HEK293 (cell line): ENCODE measurements at regions not wholly inside any gene's neighbourhood (a gene's known extent, or its start where the extent isn't known, plus 50 kb on each side); places are given as distances from the start of the nearest gene placed in this dataset.

ENCODE experiments used
- CTCF ChIA-PET: fragments of 350-600 bp; formaldehyde crosslinking; extraction: SDS; loops from one replicate; lab custom pipeline; 2021; ENCODE audit warnings: antibody characterized with exemption; lab: Yijun Ruan, JAX
- POLR2A ChIA-PET: fragments of 300-600 bp; formaldehyde crosslinking; extraction: SDS; loops from one replicate; lab custom pipeline; 2020; ENCODE audit warnings: antibody characterized with exemption, inconsistent platforms; lab: Yijun Ruan, JAX
- H3K27ac ChIP-seq: fragments of 200-500 bp; sonication (Bioruptor generic); 2 replicates; pipeline ENCODE4 v1.5.1; 2014; ENCODE audit warnings: low read depth, low read length, control low read depth, inconsistent platforms; ENCODE audit errors: extremely low read depth
- H3K36me3 ChIP-seq, 2 experiments: fragments of 200-500 bp in 1 of 2; sonication (Bioruptor generic) in 1 of 2; 1 replicate in 1 of 2; 2 replicates in 1 of 2; pipeline ENCODE4 v1.5.1; 2014 to 2017; ENCODE audit warnings: inconsistent platforms in 2 of 2, low read length in 2 of 2; ENCODE audit not compliant: control insufficient read depth in 2 of 2, insufficient read depth in 1 of 2
- H3K4me1 ChIP-seq: fragments of 200-500 bp; sonication (Bioruptor generic); 2 replicates; pipeline ENCODE4 v1.5.1; 2014; ENCODE audit warnings: mild to moderate bottlenecking, low read length, inconsistent platforms; ENCODE audit not compliant: control insufficient read depth, insufficient read depth
- H3K4me3 ChIP-seq: 2 replicates; pipeline ENCODE4 v1.5.1; 2011; ENCODE audit warnings: low read depth, mild to moderate bottlenecking, control low read depth, low read length, moderate library complexity
- H3K9me3 ChIP-seq: fragments of 200-500 bp; sonication (Bioruptor generic); 2 replicates; pipeline ENCODE4 v1.5.1; 2014; ENCODE audit warnings: low read depth, low read length, inconsistent platforms; ENCODE audit not compliant: control insufficient read depth, insufficient read depth
- BCL11B ChIP-seq: fragments of 450-650 bp; formaldehyde crosslinking; IDR thresholded peaks from 2 replicates; pipeline ENCODE4 v1.5.1; 2016; ENCODE audit warnings: low read depth, missing biosample characterization, missing genetic modification characterization
- HIC1 ChIP-seq: fragments of 450-650 bp; formaldehyde crosslinking; IDR thresholded peaks from 2 replicates; pipeline ENCODE4 v1.5.1; 2016; ENCODE audit warnings: missing biosample characterization, missing genetic modification characterization
- PATZ1 ChIP-seq: fragments of 450-650 bp; formaldehyde crosslinking; IDR thresholded peaks from 2 replicates; pipeline ENCODE4 v1.5.1; 2016; ENCODE audit warnings: missing biosample characterization, missing genetic modification characterization
- SCRT1 ChIP-seq: fragments of 450-650 bp; formaldehyde crosslinking; IDR thresholded peaks from 2 replicates; pipeline ENCODE4 v1.5.1; 2016; ENCODE audit warnings: missing biosample characterization, missing genetic modification characterization, borderline replicate concordance
- ZBTB21 ChIP-seq: fragments of 450-650 bp; formaldehyde crosslinking; IDR thresholded peaks from 2 replicates; pipeline ENCODE4 v1.5.1; 2017; ENCODE audit warnings: missing biosample characterization, missing genetic modification characterization
- ZBTB6 ChIP-seq: fragments of 450-650 bp; formaldehyde crosslinking; IDR thresholded peaks from 2 replicates; pipeline ENCODE4 v1.5.1; 2017; ENCODE audit warnings: missing biosample characterization, missing genetic modification characterization
- ZNF202 ChIP-seq: fragments of 450-650 bp; formaldehyde crosslinking; IDR thresholded peaks from 2 replicates; pipeline ENCODE4 v1.5.1; 2016; ENCODE audit warnings: missing biosample characterization, missing genetic modification characterization, borderline replicate concordance
- ZNF341 ChIP-seq: fragments of 450-650 bp; formaldehyde crosslinking; IDR thresholded peaks from 2 replicates; pipeline ENCODE4; 2016; ENCODE audit warnings: low read depth, missing biosample characterization, missing genetic modification characterization
- ZNF350 ChIP-seq: fragments of 450-650 bp; formaldehyde crosslinking; IDR thresholded peaks from 2 replicates; pipeline ENCODE4 v1.5.0; 2017; ENCODE audit warnings: missing biosample characterization, mild to moderate bottlenecking, missing genetic modification characterization
- ZNF621 ChIP-seq: fragments of 450-650 bp; formaldehyde crosslinking; IDR thresholded peaks from 2 replicates; pipeline ENCODE4 v1.5.1; 2017; ENCODE audit warnings: missing biosample characterization, missing genetic modification characterization
- ZNF629 ChIP-seq: fragments of 450-650 bp; formaldehyde crosslinking; IDR thresholded peaks from 2 replicates; pipeline ENCODE4 v1.5.1; 2017; ENCODE audit warnings: missing biosample characterization, missing genetic modification characterization
- ZNF658 ChIP-seq: fragments of 450-650 bp; formaldehyde crosslinking; IDR thresholded peaks from 2 replicates; pipeline ENCODE4; 2016; ENCODE audit warnings: missing biosample characterization, missing genetic modification characterization
- ZSCAN4 ChIP-seq: fragments of 450-650 bp; formaldehyde crosslinking; IDR thresholded peaks from 2 replicates; pipeline ENCODE4 v1.5.1; 2017; ENCODE audit warnings: missing biosample characterization, missing genetic modification characterization

- no peak for TF ChIP-seq PATZ1
- TF ChIP-seq, all 188 proteins: peak for 0
Measured at GRCh38 chr7:17632384-17632783, 307.9 kb downstream of the SNX13 start (continued).

- CTCF ChIA-PET = interaction anchor here (0.6 kb wide), 2 partner anchors 8 to 572 kb away, joined by 3 read pairs; no protein-coding TSS in a partner anchor
Measured at GRCh38 chr7:17633067-17633466, 307.2 kb downstream of the SNX13 start.

GRCh38 chr7:17638727-17639126 lies 301.6 kb downstream of the SNX13 start:
- Histone ChIP-seq H3K36me3 (no peaks in the 10 kb centered on the region), H3K4me1 (no peaks in the 10 kb centered on the region), H3K4me3 (no peak overlapping the region), H3K9me3 (no peaks in the 10 kb centered on the region), H3K27ac (no peak overlapping the region)
- ChIA-PET CTCF (interaction anchor here (0.5 to 1.8 kb wide), 4 partner anchors 163 to 1789 kb away, joined by 3 to 8 read pairs (median 5); no protein-coding TSS in a partner anchor), POLR2A (no interaction called here)
- TF ChIP-seq HIC1 (tag by site-specific recombination) (no peak), ZNF202 (tag by site-specific recombination) (no peak), BCL11B (tag by site-specific recombination) (no peak), ZNF621 (no peak), ZNF658 (tag by site-specific recombination) (no peak), ZBTB6 (tag by site-specific recombination) (no peak), ZNF341 (tag by site-specific recombination) (no peak), ZBTB21 (no peak), SCRT1 (tag by site-specific recombination) (no peak), ZNF350 (tag by site-specific recombination) (no peak)

More at GRCh38 chr7:17633067-17633466, 307.2 kb downstream of the SNX13 start:
- H3K9me3 ChIP-seq = no peaks in the 10 kb centered on the region
- no peak overlapping the region for H3K4me3 ChIP-seq
- no peaks in the 10 kb centered on the region for H3K36me3 ChIP-seq
- TF ChIP-seq ZNF629 = 0 out of 2 replicates have a peak, but pooled peaks have one; percentile 17
- no peak for TF ChIP-seq ZSCAN4 (tag by site-specific recombination)
- no peak overlapping the region for H3K27ac ChIP-seq
- POLR2A ChIA-PET = interaction anchor here (1.3 kb wide), 1 partner anchor 14 kb away, joined by 3 read pairs; no protein-coding TSS in a partner anchor
- no peaks in the 10 kb centered on the region for H3K4me1 ChIP-seq
